B cell (primary cell): ENCODE measurements at regions not wholly inside any gene's neighbourhood (a gene's known extent, or its start where the extent isn't known, plus 50 kb on each side); places are given as distances from the start of the nearest gene placed in this dataset.

Source experiments
- ATAC-seq: fragments of 200-7000 bp; cut with Tn5 transposase; one replicate; pipeline ENCODE4 v1.10.0; 2021; ENCODE audit warnings: low read depth, mild to moderate bottlenecking, moderate number of reproducible peaks, moderate library complexity
- CTCF ChIA-PET: fragments of 350-600 bp; sonication (Branson Sonifier 250); formaldehyde crosslinking; loops from one replicate; lab custom pipeline; 2021; ENCODE audit warnings: antibody characterized with exemption, inconsistent platforms; lab: Charles Lee
- POLR2A ChIA-PET: fragments of 350-600 bp; sonication (Branson Sonifier 250); formaldehyde crosslinking; loops from one replicate; lab custom pipeline; 2021; ENCODE audit warnings: antibody characterized with exemption; lab: Charles Lee
- DNase-seq: peaks from one replicate; pipeline ENCODE4 v3.0.0; 2013
- H2AFZ ChIP-seq: 2 replicates; pipeline ENCODE4 v1.6.1; 2012; ENCODE audit warnings: mild to moderate bottlenecking, low read depth, low read length; ENCODE audit not compliant: insufficient read depth, poor library complexity, severe bottlenecking
- H3K27ac ChIP-seq, 2 donors: 1 replicate in 1 of 2; 2 replicates in 1 of 2; pipeline ENCODE4 v1.5.1; 2012 to 2013; ENCODE audit warnings: low read length in 2 of 2, mild to moderate bottlenecking in 2 of 2, moderate library complexity in 1 of 2
- H3K27me3 ChIP-seq, 4 experiments: fragments of 200-600 bp in 1 of 4; sonication (generic) in 1 of 4; replicated peaks in 1 of 4; 1 replicate in 2 of 4; 2 replicates in 2 of 4; pipeline versions ENCODE4 v1.6.1 to v1.7.0; 2013 to 2016; ENCODE audit warnings: low read length in 3 of 4, mild to moderate bottlenecking in 2 of 4, mixed read lengths in 1 of 4, moderate library complexity in 1 of 4; ENCODE audit not compliant: insufficient read depth in 4 of 4, control insufficient read depth in 3 of 4; ENCODE audit errors: control extremely low read depth in 1 of 4
- H3K36me3 ChIP-seq, 2 experiments: replicated peaks in 1 of 2; 1 replicate in 1 of 2; 2 replicates in 1 of 2; pipeline versions ENCODE4 v1.6.1 to v1.7.1; 2013; ENCODE audit warnings: low read length in 1 of 2; ENCODE audit not compliant: insufficient read depth in 2 of 2, control insufficient read depth in 1 of 2; ENCODE audit errors: control extremely low read depth in 1 of 2, extremely low read depth in 1 of 2
- H3K4me1 ChIP-seq, 2 donors: fragments of 200-600 bp in 1 of 2; sonication (generic) in 1 of 2; 1 replicate in 1 of 2; 2 replicates in 1 of 2; pipeline versions ENCODE4 v1.5.1 to v1.6.1; 2013 to 2017; ENCODE audit warnings: low read length in 2 of 2; ENCODE audit not compliant: control insufficient read depth in 2 of 2, insufficient read depth in 2 of 2
- H3K4me2 ChIP-seq: replicated peaks from 2 replicates; pipeline ENCODE3; 2012; ENCODE audit warnings: mild to moderate bottlenecking, low read depth, low read length; ENCODE audit not compliant: poor library complexity, severe bottlenecking
- H3K4me3 ChIP-seq, 5 experiments: fragments of 200-600 bp in 1 of 5; sonication (generic) in 1 of 5; 1 replicate in 3 of 5; 2 replicates in 2 of 5; pipeline versions ENCODE4 v1.5.1 to v1.7.0; 2011 to 2016; ENCODE audit warnings: low read length in 4 of 5, mild to moderate bottlenecking in 4 of 5, low read depth in 2 of 5, control low read depth in 1 of 5, moderate library complexity in 1 of 5; ENCODE audit not compliant: insufficient read depth in 1 of 5; ENCODE audit errors: control extremely low read depth in 1 of 5, extremely low read depth in 1 of 5
- H3K79me2 ChIP-seq: fragments of 200-600 bp; sonication (generic); one replicate; pipeline ENCODE4 v1.6.0; 2016; ENCODE audit warnings: low read length; ENCODE audit not compliant: control insufficient read depth, insufficient read depth
- H3K9ac ChIP-seq: fragments of 200-600 bp; sonication (generic); 2 replicates; pipeline ENCODE4 v1.6.1; 2017; ENCODE audit warnings: mild to moderate bottlenecking, low read length, moderate library complexity
- H3K9me3 ChIP-seq, 3 donors: one replicate each; pipeline versions ENCODE4 v1.6.1 to v1.7.1; 2013; ENCODE audit warnings: low read length in 2 of 3; ENCODE audit not compliant: control insufficient read depth in 2 of 3, insufficient read depth in 1 of 3; ENCODE audit errors: control extremely low read depth in 1 of 3
- H4K20me1 ChIP-seq: 2 replicates; pipeline ENCODE4 v1.6.0; 2012; ENCODE audit warnings: mild to moderate bottlenecking, low read length; ENCODE audit not compliant: insufficient read depth, control insufficient read depth, poor library complexity, severe bottlenecking
- H3K27ac Mint-ChIP-seq: one replicate; pipeline ENCODE4 v1.8.0; 2021; ENCODE audit warnings: mixed read lengths
- H3K27me3 Mint-ChIP-seq: one replicate; pipeline ENCODE4 v1.8.0; 2021; ENCODE audit warnings: mixed read lengths
- H3K4me1 Mint-ChIP-seq: one replicate; pipeline ENCODE4 v1.8.0; 2021; ENCODE audit warnings: mixed read lengths
- H3K4me3 Mint-ChIP-seq: one replicate; pipeline ENCODE4 v1.8.0; 2021; ENCODE audit warnings: mixed read lengths
- H3K9me3 Mint-ChIP-seq: one replicate; pipeline ENCODE4 v1.8.0; 2022; ENCODE audit warnings: mixed read lengths; ENCODE audit not compliant: insufficient read depth
- EZH2 ChIP-seq: IDR thresholded peaks from 2 replicates; pipeline ENCODE4 v1.6.1; 2012; ENCODE audit warnings: borderline replicate concordance, low read depth, mild to moderate bottlenecking, moderate library complexity, low read length; ENCODE audit not compliant: insufficient read depth, poor library complexity, severe bottlenecking
- WGBS: methylation state at CpG from one replicate; pipeline ENCODE4 v1.1.5; 2013; ENCODE audit warnings: missing lambda C conversion rate; ENCODE audit not compliant: insufficient coverage; 5-methylcytosine and 5-hydroxymethylcytosine counted together
- intact Hi-C: fragments of 100-400 bp; cut with micrococcal nuclease; formaldehyde crosslinking; loops from one replicate; pipeline ENCODE4 v1.10.0; 2022
- TF ChIP-seq, protein P1 (sequence below): fragments of 200-600 bp; IDR thresholded peaks from one replicate; pipeline ENCODE4 v1.8.0; 2022; ENCODE audit warnings: antibody characterized with exemption, mild to moderate bottlenecking

- Mint-ChIP-seq H3K27ac (no peak overlapping the region), H3K4me1 (no peaks in the 10 kb centered on the region), H3K4me3 (no peak overlapping the region), H3K27me3 (no peaks in the 10 kb centered on the region), H3K9me3 (peaks cover 5% of the 10 kb centered on the region)
- no peak overlapping the region for H3K9ac ChIP-seq
- no peaks in the 10 kb centered on the region for H4K20me1 ChIP-seq
- no peak overlapping the region for H3K4me3 ChIP-seq
- no peaks in the 10 kb centered on the region for H3K79me2 ChIP-seq
- POLR2A ChIA-PET: no interaction called here
- CTCF ChIA-PET: no interaction called here
- no peak overlapping the region for H2AFZ ChIP-seq
- H3K36me3 ChIP-seq: no peaks in the 10 kb centered on the region
- no peak for DNase-seq
- 91% methylated on average over 5 of the region's 5 CpGs for WGBS
- ATAC-seq: no peak
- no peak overlapping the region for H3K4me2 ChIP-seq
- TF ChIP-seq, protein P1, sequence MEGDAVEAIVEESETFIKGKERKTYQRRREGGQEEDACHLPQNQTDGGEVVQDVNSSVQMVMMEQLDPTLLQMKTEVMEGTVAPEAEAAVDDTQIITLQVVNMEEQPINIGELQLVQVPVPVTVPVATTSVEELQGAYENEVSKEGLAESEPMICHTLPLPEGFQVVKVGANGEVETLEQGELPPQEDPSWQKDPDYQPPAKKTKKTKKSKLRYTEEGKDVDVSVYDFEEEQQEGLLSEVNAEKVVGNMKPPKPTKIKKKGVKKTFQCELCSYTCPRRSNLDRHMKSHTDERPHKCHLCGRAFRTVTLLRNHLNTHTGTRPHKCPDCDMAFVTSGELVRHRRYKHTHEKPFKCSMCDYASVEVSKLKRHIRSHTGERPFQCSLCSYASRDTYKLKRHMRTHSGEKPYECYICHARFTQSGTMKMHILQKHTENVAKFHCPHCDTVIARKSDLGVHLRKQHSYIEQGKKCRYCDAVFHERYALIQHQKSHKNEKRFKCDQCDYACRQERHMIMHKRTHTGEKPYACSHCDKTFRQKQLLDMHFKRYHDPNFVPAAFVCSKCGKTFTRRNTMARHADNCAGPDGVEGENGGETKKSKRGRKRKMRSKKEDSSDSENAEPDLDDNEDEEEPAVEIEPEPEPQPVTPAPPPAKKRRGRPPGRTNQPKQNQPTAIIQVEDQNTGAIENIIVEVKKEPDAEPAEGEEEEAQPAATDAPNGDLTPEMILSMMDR: no peak
- TF ChIP-seq EZH2: no peak
- H3K4me1 ChIP-seq: no peaks in the 10 kb centered on the region
- H3K9me3 ChIP-seq: peaks cover 0 to 14% (median 0%) of the 10 kb centered on the region in 3 donors
- no peaks in the 10 kb centered on the region for H3K27me3 ChIP-seq
- intact Hi-C loops: no loop called here
- H3K27ac ChIP-seq: no peak overlapping the region
Observed at GRCh38 chr7:10079572-10079971, 894.1 kb upstream of the PHF14 start.

DNA sequence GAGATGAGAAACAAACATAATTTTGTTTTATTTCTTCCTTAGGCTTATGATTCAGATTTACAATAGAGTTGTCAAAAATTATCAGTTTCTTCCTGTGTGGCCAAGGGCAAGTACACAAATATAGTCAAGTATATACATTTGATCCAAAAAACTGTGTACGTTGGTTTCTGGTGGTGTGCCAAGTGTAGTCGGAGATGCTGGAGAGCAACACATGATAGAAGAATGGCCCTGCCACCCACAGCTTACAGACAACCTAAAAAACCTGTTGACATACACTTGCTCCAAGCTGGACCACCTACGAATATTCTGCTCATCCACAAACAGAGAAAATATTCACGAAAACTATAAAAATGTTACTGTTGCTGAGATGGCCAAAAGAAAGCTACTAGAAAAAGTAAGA is 890.8 kb upstream of the PHF14 start:
- no peak overlapping the region for H3K9ac ChIP-seq
- no CpG with 5 or more reads among the region's 4 CpGs for WGBS
- ATAC-seq: no peak

More for the DNA sequence above, 890.8 kb upstream of the PHF14 start:
- Mint-ChIP-seq H3K4me1 (no peaks in the 10 kb centered on the region), H3K9me3 (peaks cover 5% of the 10 kb centered on the region), H3K4me3 (no peak overlapping the region), H3K27ac (no peak overlapping the region), H3K27me3 (no peaks in the 10 kb centered on the region)
- Histone ChIP-seq H2AFZ (no peak overlapping the region), H3K4me1 (no peaks in the 10 kb centered on the region), H3K4me3 (no peak overlapping the region), H3K79me2 (no peaks in the 10 kb centered on the region), H3K27ac (no peak overlapping the region), H3K36me3 (no peaks in the 10 kb centered on the region), H4K20me1 (no peaks in the 10 kb centered on the region), H3K27me3 (no peaks in the 10 kb centered on the region), H3K4me2 (no peak overlapping the region), H3K9me3 (peaks cover 0 to 17% (median 0%) of the 10 kb centered on the region in 3 donors)
- intact Hi-C loops: no loop called here
- DNase-seq: no peak
- TF ChIP-seq, protein P1: no peak
- no peak for TF ChIP-seq EZH2
- ChIA-PET POLR2A (no interaction called here), CTCF (no interaction called here)
